ENCODE measurements at regions not wholly inside any gene's neighbourhood (a gene's known extent, or its start where the extent isn't known, plus 50 kb on each side); places are given as distances from the start of the nearest gene placed in this dataset.

DNA sequence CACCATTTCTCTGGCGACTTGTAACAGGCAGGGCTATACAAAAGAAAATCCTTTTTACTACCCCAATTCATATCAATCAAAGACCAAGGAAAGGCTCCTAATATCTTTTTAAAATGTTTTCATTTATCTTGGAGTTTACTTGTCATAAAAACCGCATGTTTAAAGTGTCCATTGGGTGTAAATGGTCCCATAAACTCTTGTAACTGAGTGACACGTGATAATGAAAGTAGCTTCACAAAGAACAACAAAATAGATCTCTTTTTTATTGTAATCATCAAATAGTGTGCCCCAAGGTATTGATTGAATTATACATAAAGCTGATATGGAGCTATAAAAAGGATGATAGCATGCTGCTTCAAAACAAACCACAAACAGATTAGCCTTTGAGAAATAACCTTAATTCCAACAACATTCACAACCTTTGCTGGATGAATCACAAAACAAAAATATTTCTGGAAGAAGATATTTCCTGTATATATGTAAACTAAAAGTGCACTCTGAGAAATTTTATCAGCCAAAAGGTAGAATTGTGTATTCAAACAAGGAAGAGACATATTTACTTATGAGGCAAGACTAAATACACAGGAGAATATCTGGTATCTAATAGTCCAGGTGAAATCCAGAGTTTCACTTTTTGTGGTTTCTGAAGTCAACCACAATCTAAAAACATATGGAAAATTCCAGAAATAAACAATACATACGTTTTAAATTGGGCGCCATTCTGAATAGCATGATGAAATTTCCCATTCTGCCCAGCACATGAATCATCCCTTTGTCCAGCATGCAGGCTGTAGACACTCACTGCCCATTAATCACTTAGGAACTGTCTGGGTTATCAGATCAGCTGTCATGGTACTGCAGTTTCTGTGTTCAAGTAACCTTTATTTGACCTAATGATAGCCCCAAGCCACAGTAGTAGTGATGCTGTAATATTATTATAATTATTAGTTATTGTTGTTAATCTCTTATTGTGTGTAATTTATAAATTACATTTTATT is 237.5 kb downstream of the PIK3C3 start:
- Histone ChIP-seq H3K9ac (ENCODE audit: insufficient read length) (no peak overlapping the region), H3K27ac (no peak overlapping the region), H3K36me3 (ENCODE audit: insufficient read depth, low read length) (no peaks in the 10 kb centered on the region), H3K9me3 (ENCODE audit: low read depth, low read length) (no peaks in the 10 kb centered on the region), H3K4me3 (no peak overlapping the region)
- no peak for DNase-seq (ENCODE audit: low read depth, low spot score)
- TF ChIP-seq FOXP2 (optimal IDR thresholded peaks at IDR 0.05; ENCODE audit: control extremely low read depth, extremely low read length, insufficient read depth), result no peak

DNA sequence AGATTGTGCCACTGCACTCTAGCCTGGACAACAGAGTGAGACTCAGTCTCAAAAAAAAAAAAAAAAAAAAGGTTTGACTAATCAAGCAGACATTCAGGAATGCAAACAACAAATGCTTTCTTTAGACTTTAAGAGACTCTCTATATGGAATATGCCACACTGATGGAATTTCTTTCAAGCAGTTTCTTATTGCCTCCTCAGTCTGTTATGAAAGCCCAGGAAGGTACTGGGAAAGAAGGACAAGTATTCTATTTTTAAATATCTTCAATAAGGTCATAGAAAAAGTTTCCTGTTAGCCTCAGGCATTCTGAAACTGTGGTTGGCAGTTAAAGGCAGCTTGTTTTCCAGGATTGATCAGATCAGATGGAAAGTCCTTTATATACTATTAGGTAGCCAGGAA is 241.6 kb downstream of the PIK3C3 start:
- H3K9ac ChIP-seq (ENCODE audit: insufficient read length), result no peak overlapping the region
- no peaks in the 10 kb centered on the region for H3K36me3 ChIP-seq (ENCODE audit: insufficient read depth, low read length)
- no peak for DNase-seq (ENCODE audit: low read depth, low spot score)
- no peaks in the 10 kb centered on the region for H3K9me3 ChIP-seq (ENCODE audit: low read depth, low read length)
- no peak overlapping the region for H3K4me3 ChIP-seq
- TF ChIP-seq POLR2AphosphoS5 (IDR thresholded peaks at IDR 0.05; ENCODE audit: borderline replicate concordance, low read depth, low read length) (no peak), EZH2 (IDR thresholded peaks at IDR 0.05) (no peak), FOXP2 (optimal IDR thresholded peaks at IDR 0.05; ENCODE audit: control extremely low read depth, extremely low read length, insufficient read depth) (no peak)
- no peak overlapping the region for H3K27ac ChIP-seq

DNA sequence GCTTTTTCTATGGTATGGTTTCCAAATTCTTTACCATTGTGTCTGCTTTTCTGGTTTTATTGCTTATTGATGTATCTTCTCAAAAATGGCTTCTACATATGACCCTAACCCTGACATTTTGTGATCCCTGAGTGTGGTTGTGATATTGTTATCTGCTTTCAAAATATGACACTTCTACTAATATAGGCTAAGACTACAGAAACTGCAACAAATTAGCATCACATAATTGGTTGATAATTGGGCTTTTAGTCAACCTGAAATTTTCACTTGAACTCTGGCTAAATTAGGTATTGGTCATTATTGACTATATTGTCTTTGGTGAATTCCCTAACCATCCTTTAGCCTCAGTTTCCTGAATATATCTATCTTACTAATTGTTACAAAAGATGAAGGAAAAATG is 246.1 kb downstream of the PIK3C3 start:
- TF ChIP-seq FOXP2 (optimal IDR thresholded peaks at IDR 0.05; ENCODE audit: control extremely low read depth, extremely low read length, insufficient read depth) (no peak), POLR2AphosphoS5 (IDR thresholded peaks at IDR 0.05; ENCODE audit: borderline replicate concordance, low read depth, low read length) (no peak), EZH2 (IDR thresholded peaks at IDR 0.05) (no peak)
- no peaks in the 10 kb centered on the region for H3K9me3 ChIP-seq (ENCODE audit: low read depth, low read length)
- H3K9ac ChIP-seq (ENCODE audit: insufficient read length), result no peak overlapping the region
- H3K4me3 ChIP-seq, result no peak overlapping the region
- DNase-seq (ENCODE audit: low read depth, low spot score), result no peak
- no peak overlapping the region for H3K27ac ChIP-seq
- no peaks in the 10 kb centered on the region for H3K36me3 ChIP-seq (ENCODE audit: insufficient read depth, low read length)

DNA sequence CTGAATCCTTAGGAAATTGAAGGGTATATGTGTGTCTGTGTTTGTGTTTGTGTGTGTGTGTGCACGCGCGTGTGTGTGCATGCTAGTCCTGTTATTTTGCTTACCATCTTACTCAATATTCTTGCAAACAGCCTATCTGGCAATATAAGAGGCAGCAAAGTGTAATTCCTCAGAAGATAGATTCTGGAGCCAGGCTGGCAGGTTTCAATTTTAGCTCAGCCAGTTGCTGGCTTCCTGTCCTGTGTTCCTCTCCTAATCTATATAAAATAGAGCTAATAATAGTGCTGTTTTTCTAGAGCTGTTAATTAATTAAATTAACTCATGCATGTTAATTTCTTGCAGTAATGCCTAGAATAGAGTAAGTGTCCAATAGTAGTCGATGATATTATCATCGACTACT is 256.2 kb downstream of the PIK3C3 start:
- no peaks in the 10 kb centered on the region for H3K36me3 ChIP-seq (ENCODE audit: insufficient read depth, low read length)
- no peak overlapping the region for H3K4me3 ChIP-seq
- H3K9ac ChIP-seq (ENCODE audit: insufficient read length), result no peak overlapping the region
- H3K9me3 ChIP-seq (ENCODE audit: low read depth, low read length), result no peaks in the 10 kb centered on the region
- no peak overlapping the region for H3K27ac ChIP-seq
- TF ChIP-seq FOXP2 (optimal IDR thresholded peaks at IDR 0.05; ENCODE audit: control extremely low read depth, extremely low read length, insufficient read depth) (no peak), POLR2AphosphoS5 (IDR thresholded peaks at IDR 0.05; ENCODE audit: borderline replicate concordance, low read depth, low read length) (no peak), EZH2 (IDR thresholded peaks at IDR 0.05) (no peak)
- DNase-seq (ENCODE audit: low read depth, low spot score), result no peak

DNA sequence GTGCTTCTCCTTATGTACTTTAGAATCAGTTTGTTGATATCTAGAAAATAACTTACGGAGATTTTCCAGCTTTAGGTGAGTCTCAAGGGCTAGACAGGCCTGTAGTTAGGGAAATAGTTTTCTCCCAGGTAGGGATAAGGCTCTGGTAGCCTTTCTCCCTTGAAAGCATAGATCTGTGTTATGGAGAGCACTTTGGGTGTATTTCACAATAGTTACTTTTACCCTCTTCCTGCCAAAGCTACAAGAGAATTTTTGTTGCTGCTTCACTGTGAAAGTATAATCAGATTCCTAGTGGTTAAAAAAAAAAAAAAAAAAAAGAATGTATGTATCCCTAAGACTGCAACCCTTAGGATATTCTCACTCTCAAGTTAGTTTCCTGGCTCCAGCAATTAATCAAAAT is 267.5 kb downstream of the PIK3C3 start:
- TF ChIP-seq POLR2AphosphoS5 (IDR thresholded peaks at IDR 0.05; ENCODE audit: borderline replicate concordance, low read depth, low read length) (no peak), EZH2 (IDR thresholded peaks at IDR 0.05) (no peak), FOXP2 (optimal IDR thresholded peaks at IDR 0.05; ENCODE audit: control extremely low read depth, extremely low read length, insufficient read depth) (no peak)
- H3K36me3 ChIP-seq (ENCODE audit: insufficient read depth, low read length), result no peaks in the 10 kb centered on the region
- DNase-seq (ENCODE audit: low read depth, low spot score), result no peak
- H3K9ac ChIP-seq (ENCODE audit: insufficient read length), result no peak overlapping the region
- no peaks in the 10 kb centered on the region for H3K9me3 ChIP-seq (ENCODE audit: low read depth, low read length)
- no peak overlapping the region for H3K27ac ChIP-seq
- no peak overlapping the region for H3K4me3 ChIP-seq

DNA sequence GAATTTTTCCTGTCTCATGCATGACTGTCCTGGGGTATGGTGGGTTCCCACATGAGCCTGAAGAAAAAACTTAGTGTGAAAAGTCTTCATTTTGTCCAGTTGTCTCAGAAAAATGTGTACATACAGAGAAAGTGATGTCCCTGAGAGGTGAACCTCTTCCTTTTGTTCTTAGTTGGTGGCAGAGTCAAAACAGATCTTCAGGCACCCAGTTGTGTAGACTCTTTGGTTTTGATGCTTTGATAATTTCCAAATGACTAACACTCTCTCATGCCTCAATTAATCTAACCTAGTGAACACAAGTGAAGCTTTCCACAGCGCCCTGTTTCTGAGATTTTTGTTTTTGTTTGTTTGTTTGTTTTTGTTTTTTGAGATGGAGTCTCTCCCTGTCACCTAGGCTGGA is 273.5 kb downstream of the PIK3C3 start:
- TF ChIP-seq EZH2 (IDR thresholded peaks at IDR 0.05) (no peak), FOXP2 (optimal IDR thresholded peaks at IDR 0.05; ENCODE audit: control extremely low read depth, extremely low read length, insufficient read depth) (no peak), POLR2AphosphoS5 (IDR thresholded peaks at IDR 0.05; ENCODE audit: borderline replicate concordance, low read depth, low read length) (no peak)
- no peaks in the 10 kb centered on the region for H3K36me3 ChIP-seq (ENCODE audit: insufficient read depth, low read length)
- DNase-seq (ENCODE audit: low read depth, low spot score), result no peak
- H3K9ac ChIP-seq (ENCODE audit: insufficient read length), result no peak overlapping the region
- no peaks in the 10 kb centered on the region for H3K9me3 ChIP-seq (ENCODE audit: low read depth, low read length)
- H3K27ac ChIP-seq, result no peak overlapping the region
- no peak overlapping the region for H3K4me3 ChIP-seq

DNA sequence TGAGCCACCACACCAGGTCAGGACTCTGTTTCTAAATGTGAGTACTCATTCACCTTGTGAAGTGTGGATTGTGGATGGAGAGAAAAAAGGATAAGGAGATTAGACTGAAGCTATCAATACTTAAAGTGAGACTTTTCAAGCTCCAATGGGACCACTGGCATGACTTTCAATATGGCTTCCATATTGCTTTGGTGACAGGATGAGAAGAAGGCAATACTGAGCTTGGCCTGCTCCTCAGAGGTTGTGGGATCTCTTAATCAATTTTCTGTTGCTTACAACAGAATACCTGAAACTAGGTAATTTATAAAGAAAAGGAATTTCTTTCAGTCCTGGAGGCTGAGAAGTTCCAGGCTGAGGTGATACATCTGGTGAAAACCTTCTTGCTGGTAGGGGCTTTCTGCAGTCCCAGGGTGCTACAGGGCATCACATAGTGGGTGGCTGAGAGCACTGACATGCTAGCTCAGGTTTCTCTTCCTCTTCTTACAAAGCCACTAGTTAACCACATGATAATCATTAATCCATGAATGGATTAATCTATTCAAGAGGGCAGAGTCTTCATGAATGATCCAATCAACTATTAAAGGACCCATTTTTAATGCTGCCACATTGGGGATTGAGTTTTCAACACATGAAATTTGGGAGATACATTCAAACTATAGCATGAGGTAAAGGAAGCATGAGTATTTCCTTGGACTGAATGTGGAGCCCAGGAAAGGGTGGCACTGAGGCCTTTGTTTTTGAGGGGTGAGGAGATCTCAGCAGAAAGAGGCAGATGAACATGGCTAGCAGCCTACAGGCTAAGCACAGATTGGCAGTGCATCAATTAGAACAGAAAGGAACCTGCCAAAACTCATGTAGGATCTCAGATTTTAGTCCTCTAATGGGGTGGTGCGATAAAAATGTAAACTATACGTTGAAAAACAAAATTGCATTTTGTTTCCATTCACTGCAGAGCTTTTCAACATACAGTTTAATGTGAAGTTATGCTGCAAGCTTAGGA is 274.5 kb downstream of the PIK3C3 start:
- H3K9me3 ChIP-seq (ENCODE audit: low read depth, low read length), result no peaks in the 10 kb centered on the region
- no peaks in the 10 kb centered on the region for H3K36me3 ChIP-seq (ENCODE audit: insufficient read depth, low read length)
- H3K4me3 ChIP-seq, result no peak overlapping the region
- DNase-seq (ENCODE audit: low read depth, low spot score), result no peak
- H3K9ac ChIP-seq (ENCODE audit: insufficient read length), result no peak overlapping the region
- H3K27ac ChIP-seq, result no peak overlapping the region
- TF ChIP-seq POLR2AphosphoS5 (IDR thresholded peaks at IDR 0.05; ENCODE audit: borderline replicate concordance, low read depth, low read length) (no peak), EZH2 (IDR thresholded peaks at IDR 0.05) (no peak), FOXP2 (optimal IDR thresholded peaks at IDR 0.05; ENCODE audit: control extremely low read depth, extremely low read length, insufficient read depth) (no peak)

DNA sequence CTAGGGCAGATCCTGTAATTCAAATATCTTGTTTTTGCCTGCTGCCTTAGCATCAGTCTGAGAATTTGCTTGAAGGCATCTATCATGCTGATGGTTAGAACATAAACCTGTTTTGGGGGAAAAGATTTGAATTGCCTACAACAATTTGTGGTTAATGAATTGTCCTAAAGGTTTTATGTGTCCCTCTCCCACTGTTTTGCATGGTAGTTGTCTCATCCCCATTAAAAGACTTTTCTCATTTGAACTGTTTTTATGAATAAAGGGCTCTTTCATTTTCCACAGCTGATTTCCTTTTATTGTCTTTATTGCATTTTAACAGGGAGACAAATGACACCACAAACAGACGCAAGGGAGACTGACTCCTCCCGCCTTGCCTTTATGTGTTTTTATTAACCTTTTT is 275.6 kb downstream of the PIK3C3 start:
- no peak overlapping the region for H3K27ac ChIP-seq
- TF ChIP-seq EZH2 (IDR thresholded peaks at IDR 0.05), result no peak
- no peak for TF ChIP-seq POLR2AphosphoS5 (IDR thresholded peaks at IDR 0.05; ENCODE audit: borderline replicate concordance, low read depth, low read length)
- no peak for TF ChIP-seq FOXP2 (optimal IDR thresholded peaks at IDR 0.05; ENCODE audit: control extremely low read depth, extremely low read length, insufficient read depth)
- no peak for DNase-seq (ENCODE audit: low read depth, low spot score)
- no peak overlapping the region for H3K4me3 ChIP-seq
- H3K9ac ChIP-seq (ENCODE audit: insufficient read length), result no peak overlapping the region
- H3K9me3 ChIP-seq (ENCODE audit: low read depth, low read length), result no peaks in the 10 kb centered on the region
- H3K36me3 ChIP-seq (ENCODE audit: insufficient read depth, low read length), result no peaks in the 10 kb centered on the region

All from SK-N-MC (cell line).